K562 (cell line): ENCODE measurements at regions not wholly inside any gene's neighbourhood (a gene's known extent, or its start where the extent isn't known, plus 50 kb on each side); places are given as distances from the start of the nearest gene placed in this dataset.

Experiments
- ATAC-seq: fragments of 200-7000 bp; cut with Tn5 transposase; 3 replicates; pipeline ENCODE4 v1.9.1; 2020; ENCODE audit warnings: moderate library complexity
- BruUV-seq: library from RNA; stranded (reverse); fragments of 400-500 nt; replicated peaks from 2 replicates; lab custom pipeline; 2021; lab: Mats Ljungman, UMichigan
- CTCF ChIA-PET: fragments of 300-600 bp; formaldehyde crosslinking; extraction: SDS; loops from one replicate; lab custom pipeline; 2021; ENCODE audit warnings: low intra/inter-chr PET ratio; lab: Yijun Ruan, JAX
- POLR2A ChIA-PET: fragments of 300-600, 350-650 bp; sonication (Branson Sonifier 250); formaldehyde crosslinking; extraction: SDS; loops from one replicate; lab custom pipeline; 2021; ENCODE audit warnings: antibody characterized with exemption, inconsistent platforms; lab: Yijun Ruan, JAX
- DNase-seq, 4 experiments: peaks; one replicate each; pipeline versions ENCODE4 v3.0.0 to v3.0.0-alpha.2; 2011 to 2018; ENCODE audit warnings: low spot score in 3 of 4, mixed read lengths in 3 of 4; ENCODE audit errors: extremely low read depth in 1 of 4
- FAIRE-seq: peaks from 2 replicates; lab custom pipeline; 2011; peaks lifted over from hg19 to GRCh38; lab: Jason Lieb, UNC
- H2AFZ ChIP-seq: 2 replicates; pipeline ENCODE4 v1.6.0; 2011; ENCODE audit warnings: low read depth, low read length, control low read depth, inconsistent platforms
- H3K27ac ChIP-seq: fragments of 200-600 bp; 3 replicates; pipeline ENCODE4 v1.8.0; 2011; ENCODE audit warnings: low read depth, mild to moderate bottlenecking, control low read depth, inconsistent platforms, low read length, moderate library complexity, mixed read lengths; ENCODE audit errors: extremely low read depth
- H3K27me3 ChIP-seq, 2 experiments: fragments of 300-600 bp in 1 of 2; 2 replicates in 1 of 2; 3 replicates in 1 of 2; pipeline versions ENCODE4 v1.6.0 to v1.8.0; 2011; ENCODE audit warnings: inconsistent platforms in 2 of 2, low read length in 2 of 2, mild to moderate bottlenecking in 1 of 2, mixed read lengths in 1 of 2, moderate library complexity in 1 of 2; ENCODE audit not compliant: control insufficient read depth in 2 of 2, insufficient read depth in 2 of 2
- H3K36me3 ChIP-seq: fragments of 300-600 bp; 3 replicates; pipeline ENCODE4 v1.8.0; 2011; ENCODE audit warnings: mild to moderate bottlenecking, low read length, inconsistent platforms; ENCODE audit not compliant: control insufficient read depth, insufficient read depth
- H3K4me1 ChIP-seq, 2 experiments: fragments of 200-600 bp in 1 of 2; replicated peaks in 1 of 2; 2 replicates in 1 of 2; 3 replicates in 1 of 2; pipeline versions ENCODE4 v1.5.1 to v1.8.0; 2011; ENCODE audit warnings: inconsistent platforms in 2 of 2, low read length in 2 of 2, mild to moderate bottlenecking in 1 of 2, mixed read lengths in 1 of 2, moderate library complexity in 1 of 2; ENCODE audit not compliant: control insufficient read depth in 2 of 2, insufficient read depth in 2 of 2
- H3K4me2 ChIP-seq: 2 replicates; pipeline ENCODE4 v1.6.1; 2011; ENCODE audit warnings: low read length, control low read depth, inconsistent platforms, mixed read lengths; ENCODE audit not compliant: insufficient read depth
- H3K4me3 ChIP-seq: fragments of 200-600 bp; sonication (generic), shearing (Covaris generic); 2 replicates; pipeline ENCODE4 v1.5.1; 2016; ENCODE audit warnings: control low read depth, inconsistent platforms
- H3K79me2 ChIP-seq: fragments of 200-600 bp; 3 replicates; pipeline ENCODE4 v1.8.0; 2011; ENCODE audit warnings: low read length, inconsistent platforms; ENCODE audit not compliant: control insufficient read depth, insufficient read depth
- H3K9ac ChIP-seq, 2 experiments: 2 replicates each; pipeline versions ENCODE4 v1.6.0 to v1.6.1; 2011; ENCODE audit warnings: low read depth in 2 of 2, low read length in 2 of 2, control low read depth in 1 of 2, inconsistent platforms in 1 of 2, mild to moderate bottlenecking in 1 of 2, mixed read lengths in 1 of 2; ENCODE audit not compliant: insufficient read depth in 1 of 2
- H3K9me1 ChIP-seq: one replicate; pipeline ENCODE4 v1.6.0; 2011; ENCODE audit warnings: inconsistent platforms, mild to moderate bottlenecking, low read length, moderate library complexity; ENCODE audit not compliant: control insufficient read depth, insufficient read depth
- H3K9me3 ChIP-seq: replicated peaks from 2 replicates; pipeline ENCODE4 v1.5.1; 2011; ENCODE audit warnings: low read depth, low read length, inconsistent platforms; ENCODE audit not compliant: control insufficient read depth, insufficient read depth
- H4K20me1 ChIP-seq: replicated peaks from 2 replicates; pipeline ENCODE4 v1.6.1; 2011; ENCODE audit warnings: low read length, inconsistent platforms, mixed read lengths; ENCODE audit not compliant: control insufficient read depth, insufficient read depth
- DIDO1 ChIP-seq: fragments of 450-650 bp; IDR thresholded peaks from 2 replicates; pipeline ENCODE4 v1.6.1; 2016; ENCODE audit warnings: low read depth, missing biosample characterization, missing genetic modification characterization
- EHMT2 ChIP-seq: fragments of 450-650 bp; IDR thresholded peaks from 2 replicates; pipeline ENCODE4 v1.6.1; 2018; ENCODE audit warnings: antibody characterized with exemption
- ERF ChIP-seq: fragments of 450-650 bp; formaldehyde crosslinking; IDR thresholded peaks from 2 replicates; pipeline ENCODE4 v1.4.0; 2020; ENCODE audit warnings: mild to moderate bottlenecking, mixed read lengths
- HCFC1 ChIP-seq: IDR thresholded peaks from 2 replicates; pipeline ENCODE4 v1.6.1; 2012; ENCODE audit warnings: low read depth, low read length, improper control_type of control experiment
- HNRNPK ChIP-seq: fragments of 200-400 bp; formaldehyde crosslinking; IDR thresholded peaks from one replicate; pipeline ENCODE4 v1.6.1; 2018; ENCODE audit warnings: mild to moderate bottlenecking, low read depth, low read length; ENCODE audit not compliant: poor library complexity, severe bottlenecking
- KDM1A ChIP-seq, 2 experiments: fragments of 450-650 bp; IDR thresholded peaks; 2 replicates each; pipeline ENCODE4 v1.6.1; 2016; ENCODE audit warnings: mild to moderate bottlenecking in 2 of 2
- L3MBTL2 ChIP-seq: fragments of 450-650 bp; IDR thresholded peaks from 2 replicates; pipeline ENCODE4 v1.6.1; 2016; ENCODE audit warnings: mild to moderate bottlenecking, moderate library complexity
- MTA2 ChIP-seq: fragments of 450-650 bp; IDR thresholded peaks from 2 replicates; pipeline ENCODE4 v1.6.1; 2016; ENCODE audit warnings: low read depth
- MYC ChIP-seq, 2 experiments: fragments of 250-450 bp in 1 of 2; sonication (Bioruptor Pico) in 1 of 2; IDR thresholded peaks; 2 replicates each; pipeline versions ENCODE4 v1.5.1 to v1.6.1; 2012 to 2021; ENCODE audit warnings: low read depth in 2 of 2, borderline replicate concordance in 1 of 2, improper control_type of control experiment in 1 of 2, low read length in 1 of 2, mild to moderate bottlenecking in 1 of 2, moderate library complexity in 1 of 2
- RBM14 ChIP-seq: fragments of 200-400 bp; formaldehyde crosslinking; IDR thresholded peaks from 2 replicates; pipeline ENCODE4 v1.6.1; 2018; ENCODE audit warnings: low read depth, mild to moderate bottlenecking, low read length, moderate library complexity, borderline replicate concordance; ENCODE audit not compliant: insufficient read depth
- SMC3 ChIP-seq: conservative IDR thresholded peaks from 2 replicates; pipeline ENCODE4 v1.6.1; 2011; ENCODE audit warnings: low read depth, low read length, improper control_type of control experiment; ENCODE audit not compliant: insufficient read depth
- SNIP1 ChIP-seq: fragments of 450-650 bp; IDR thresholded peaks from 2 replicates; pipeline ENCODE4 v1.7.1; 2017; ENCODE audit warnings: low read depth, mild to moderate bottlenecking
- TEAD1 ChIP-seq, 2 experiments: fragments of 450-650 bp in 1 of 2; sonication (generic) in 1 of 2; formaldehyde crosslinking; IDR thresholded peaks; 2 replicates each; pipeline versions ENCODE4 v1.4.0 to v1.8.0; 2020 to 2022; ENCODE audit warnings: mild to moderate bottlenecking in 2 of 2, missing genetic modification reagents in 1 of 2
- TFAM ChIP-seq: fragments of 250-450 bp; sonication (Bioruptor Pico); conservative IDR thresholded peaks from 2 replicates; pipeline ENCODE4 v1.5.0; 2021; ENCODE audit warnings: mild to moderate bottlenecking, moderate library complexity
- YBX1 ChIP-seq: fragments of 450-650 bp; IDR thresholded peaks from 2 replicates; pipeline ENCODE4 v1.7.1; 2016; ENCODE audit warnings: mild to moderate bottlenecking
- ZNF23 ChIP-seq: fragments of 250-450 bp; sonication (Bioruptor Pico); IDR thresholded peaks from 2 replicates; pipeline ENCODE4 v1.4.0; 2020; ENCODE audit warnings: mild to moderate bottlenecking
- WGBS: fragments of 100-300 bp; shearing (Covaris generic); methylation state at CpG from one replicate; pipeline ENCODE4 v1.1.6; 2016; ENCODE audit warnings: low coverage, mixed read lengths; ENCODE audit not compliant: insufficient coverage; ENCODE audit errors: missing lambda C conversion rate; 5-methylcytosine and 5-hydroxymethylcytosine counted together
- in situ Hi-C: fragments of 300-500 bp; cut with MboI; formaldehyde crosslinking; loops from 4 replicates; pipeline ENCODE4 v1.15.0; 2018; ENCODE audit warnings: inconsistent platforms, mixed read lengths
- intact Hi-C: fragments of 100-400 bp; cut with micrococcal nuclease; formaldehyde crosslinking; loops from 2 replicates; pipeline ENCODE4 v1.14.2; 2022
- TF ChIP-seq, protein P1 (sequence below): fragments of 250-450 bp; sonication (Bioruptor Pico); IDR thresholded peaks from 2 replicates; pipeline ENCODE4 v1.4.0; 2020; ENCODE audit warnings: mild to moderate bottlenecking, moderate library complexity

DNA sequence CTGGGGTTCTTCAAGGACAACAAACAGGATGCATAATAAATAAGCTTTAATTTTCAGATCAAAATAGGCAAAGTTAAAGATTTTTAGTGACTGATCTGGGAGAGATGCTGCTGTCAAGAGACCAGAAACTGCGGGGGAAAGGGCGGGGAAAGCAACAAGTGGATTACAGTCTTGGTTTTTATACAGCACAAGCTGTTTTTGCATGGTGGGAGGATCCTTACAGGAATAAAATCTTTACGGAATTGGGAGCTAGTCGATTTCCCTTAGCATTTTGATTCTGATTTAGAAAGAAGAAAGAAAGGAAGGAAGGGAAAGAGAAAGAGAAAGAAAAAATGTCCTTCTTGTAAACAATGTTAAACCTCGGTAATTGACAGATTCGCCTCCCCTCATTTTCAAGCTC lies 242.3 kb upstream of the SP8 start:
- ChIA-PET CTCF (no interaction called here), POLR2A (interaction anchor here (0.6 kb wide), 2 partner anchors 32 to 1214 kb away, joined by 3 read pairs; no protein-coding TSS in a partner anchor)
- no peak for ATAC-seq
- no peaks in the 10 kb centered on the region for H3K36me3 ChIP-seq
- H3K4me2 ChIP-seq: no peak overlapping the region
- no peaks in the 10 kb centered on the region for H3K79me2 ChIP-seq
- H3K9ac ChIP-seq: no peak overlapping the region
- TF ChIP-seq EHMT2: no peak
- no peak for TF ChIP-seq SMC3
- TF ChIP-seq ZNF23 (CRISPR knock-in tag): no peak
- TF ChIP-seq HNRNPK: no peak
- no peak for TF ChIP-seq TEAD1 (CRISPR knock-in tag; IDR thresholded peaks at IDR 0.05)
- no peak for TF ChIP-seq DIDO1
- TF ChIP-seq TFAM (CRISPR knock-in tag): no peak
- TF ChIP-seq YBX1: no peak
- TF ChIP-seq MTA2: no peak
- no peak for TF ChIP-seq L3MBTL2
- TF ChIP-seq, protein P1, sequence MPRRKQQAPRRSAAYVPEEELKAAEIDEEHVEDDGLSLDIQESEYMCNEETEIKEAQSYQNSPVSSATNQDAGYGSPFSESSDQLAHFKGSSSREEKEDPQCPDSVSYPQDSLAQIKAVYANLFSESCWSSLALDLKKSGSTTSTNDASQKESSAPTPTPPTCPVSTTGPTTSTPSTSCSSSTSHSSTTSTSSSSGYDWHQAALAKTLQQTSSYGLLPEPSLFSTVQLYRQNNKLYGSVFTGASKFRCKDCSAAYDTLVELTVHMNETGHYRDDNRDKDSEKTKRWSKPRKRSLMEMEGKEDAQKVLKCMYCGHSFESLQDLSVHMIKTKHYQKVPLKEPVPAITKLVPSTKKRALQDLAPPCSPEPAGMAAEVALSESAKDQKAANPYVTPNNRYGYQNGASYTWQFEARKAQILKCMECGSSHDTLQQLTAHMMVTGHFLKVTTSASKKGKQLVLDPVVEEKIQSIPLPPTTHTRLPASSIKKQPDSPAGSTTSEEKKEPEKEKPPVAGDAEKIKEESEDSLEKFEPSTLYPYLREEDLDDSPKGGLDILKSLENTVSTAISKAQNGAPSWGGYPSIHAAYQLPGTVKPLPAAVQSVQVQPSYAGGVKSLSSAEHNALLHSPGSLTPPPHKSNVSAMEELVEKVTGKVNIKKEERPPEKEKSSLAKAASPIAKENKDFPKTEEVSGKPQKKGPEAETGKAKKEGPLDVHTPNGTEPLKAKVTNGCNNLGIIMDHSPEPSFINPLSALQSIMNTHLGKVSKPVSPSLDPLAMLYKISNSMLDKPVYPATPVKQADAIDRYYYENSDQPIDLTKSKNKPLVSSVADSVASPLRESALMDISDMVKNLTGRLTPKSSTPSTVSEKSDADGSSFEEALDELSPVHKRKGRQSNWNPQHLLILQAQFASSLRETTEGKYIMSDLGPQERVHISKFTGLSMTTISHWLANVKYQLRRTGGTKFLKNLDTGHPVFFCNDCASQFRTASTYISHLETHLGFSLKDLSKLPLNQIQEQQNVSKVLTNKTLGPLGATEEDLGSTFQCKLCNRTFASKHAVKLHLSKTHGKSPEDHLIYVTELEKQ (CRISPR knock-in tag): no peak
- TF ChIP-seq MYC (IDR thresholded peaks at IDR 0.05; ENCODE audit: low read depth, low read length): no peak
- no peak for TF ChIP-seq MYC (CRISPR knock-in tag; IDR thresholded peaks at IDR 0.05; ENCODE audit: borderline replicate concordance, low read depth)
- TF ChIP-seq SNIP1: no peak
- no peak for TF ChIP-seq RBM14
- TF ChIP-seq HCFC1: no peak
- no peak for TF ChIP-seq KDM1A (IDR thresholded peaks at IDR 0.05)
- no peak for TF ChIP-seq ERF (CRISPR knock-in tag)
- BruUV-seq: no TSS peak
- DNase-seq: no peak
- no peaks in the 10 kb centered on the region for H3K9me1 ChIP-seq
- in situ Hi-C loops (no loop called here), intact Hi-C loops (no loop called here)
- no peak for FAIRE-seq
- H2AFZ ChIP-seq: no peak overlapping the region
- H3K27me3 ChIP-seq: no peaks in the 10 kb centered on the region
- WGBS: 12% methylated on average over 6 of the region's 6 CpGs
- H4K20me1 ChIP-seq: no peaks in the 10 kb centered on the region
- no peaks in the 10 kb centered on the region for H3K9me3 ChIP-seq
- H3K4me1 ChIP-seq: no peaks in the 10 kb centered on the region
- no peak overlapping the region for H3K27ac ChIP-seq
- H3K4me3 ChIP-seq: no peak overlapping the region
